ENCODE measurements at regions not wholly inside any gene's neighbourhood (a gene's known extent, or its start where the extent isn't known, plus 50 kb on each side); places are given as distances from the start of the nearest gene placed in this dataset.
"Not testable (repeated sequence)": the region's sequence is repeated elsewhere in the genome, so short reads cannot be mapped to it uniquely, and the experiment has no call there.

DNA sequence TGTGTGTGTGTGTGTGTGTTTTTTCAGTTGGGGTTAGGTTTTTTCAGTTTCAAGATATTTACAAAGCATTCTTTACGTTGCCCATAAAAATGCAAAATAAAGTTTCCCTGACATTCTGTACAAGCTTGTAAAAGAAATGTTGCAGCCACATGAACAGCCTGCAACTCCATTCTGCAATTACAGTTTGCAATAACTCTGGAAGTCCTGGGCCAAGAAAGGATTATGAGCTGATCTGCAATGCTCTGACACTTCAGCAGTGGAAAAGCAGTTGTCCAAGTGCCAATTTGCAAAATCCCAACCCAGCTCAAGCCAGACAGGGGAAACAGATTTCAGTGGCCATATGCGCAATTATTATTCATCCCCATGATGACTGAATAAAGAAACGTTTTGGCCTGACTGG, 322.1 kb downstream of the MEX3B start (continued):
- no peak for TF ChIP-seq RAD21 (IDR thresholded peaks at IDR 0.05; ENCODE audit: low read length)

DNA sequence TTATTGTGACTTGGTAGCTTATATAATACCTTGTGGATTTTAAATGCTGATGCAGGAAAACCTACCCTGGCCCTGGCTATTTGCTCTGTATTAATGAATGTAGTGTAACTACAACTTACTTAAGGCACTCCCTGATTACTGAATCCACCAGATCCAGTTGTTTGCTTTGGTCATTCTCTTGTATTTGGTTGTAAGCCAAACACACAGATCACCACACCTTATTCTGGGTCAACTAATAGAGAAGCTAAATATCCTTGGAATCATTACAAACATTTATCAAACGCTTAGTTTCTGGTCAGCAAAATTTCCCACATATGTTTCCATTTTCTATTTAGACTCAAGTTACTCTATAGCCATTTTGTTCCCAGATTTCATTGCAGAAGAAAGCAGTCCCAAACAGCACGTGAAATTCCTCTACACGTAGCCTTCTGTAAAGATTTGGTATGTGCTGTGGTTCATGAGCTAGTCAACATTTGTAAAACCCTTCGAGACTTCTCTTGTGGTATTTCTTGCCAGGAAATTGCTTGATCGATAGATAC, 322.6 kb downstream of the MEX3B start:
- Histone ChIP-seq H3F3A (replicated peaks; ENCODE audit: insufficient read depth) (no peaks in the 10 kb centered on the region), H3K9me2 (no peaks in the 10 kb centered on the region), H3K36me3 (replicated peaks in 1 of 2; ENCODE audit: control insufficient read depth in 1 of 2, insufficient read depth in 2 of 2, low read length in 1 of 2) (no peaks in the 10 kb centered on the region), H3K27ac (ENCODE audit: low read depth in 2 of 2, low read length in 1 of 2) (no peak overlapping the region), H4K20me1 (ENCODE audit: insufficient read depth) (no peaks in the 10 kb centered on the region), H3K4me2 (no peak overlapping the region), H3K4me3 (ENCODE audit: low read depth in 2 of 2, low read length in 1 of 2) (no peak overlapping the region), H2AFZ (ENCODE audit: low read depth) (no peak overlapping the region), H3K9ac (no peak overlapping the region), H3K79me2 (ENCODE audit: insufficient read depth) (no peaks in the 10 kb centered on the region), H3K9me3 (peaks cover 4% of the 10 kb centered on the region; the same call in 1 of the 2 replicates), H3K27me3 (ENCODE audit: insufficient read depth) (no peaks in the 10 kb centered on the region), H3K4me1 (ENCODE audit: control insufficient read depth in 1 of 2, insufficient read depth in 2 of 2, low read depth in 1 of 2, low read length in 1 of 2) (no peaks in the 10 kb centered on the region)
- WGBS (ENCODE audit: low lambda C conversion rate) = 16% methylated on average over 5 of the region's 5 CpGs
- ChIA-PET POLR2A (no interaction called here), CTCF (no interaction called here)
- DNase-seq = no peak
- no peak for TF ChIP-seq MEF2A (IDR thresholded peaks at IDR 0.05; ENCODE audit: borderline replicate concordance, low read depth)
- no peak for TF ChIP-seq RXRA (IDR thresholded peaks at IDR 0.05; ENCODE audit: borderline replicate concordance, low read depth)
- no peak for TF ChIP-seq TAF1 (IDR thresholded peaks at IDR 0.05; ENCODE audit: borderline replicate concordance, low read depth, low read length)
- TF ChIP-seq, protein P1, sequence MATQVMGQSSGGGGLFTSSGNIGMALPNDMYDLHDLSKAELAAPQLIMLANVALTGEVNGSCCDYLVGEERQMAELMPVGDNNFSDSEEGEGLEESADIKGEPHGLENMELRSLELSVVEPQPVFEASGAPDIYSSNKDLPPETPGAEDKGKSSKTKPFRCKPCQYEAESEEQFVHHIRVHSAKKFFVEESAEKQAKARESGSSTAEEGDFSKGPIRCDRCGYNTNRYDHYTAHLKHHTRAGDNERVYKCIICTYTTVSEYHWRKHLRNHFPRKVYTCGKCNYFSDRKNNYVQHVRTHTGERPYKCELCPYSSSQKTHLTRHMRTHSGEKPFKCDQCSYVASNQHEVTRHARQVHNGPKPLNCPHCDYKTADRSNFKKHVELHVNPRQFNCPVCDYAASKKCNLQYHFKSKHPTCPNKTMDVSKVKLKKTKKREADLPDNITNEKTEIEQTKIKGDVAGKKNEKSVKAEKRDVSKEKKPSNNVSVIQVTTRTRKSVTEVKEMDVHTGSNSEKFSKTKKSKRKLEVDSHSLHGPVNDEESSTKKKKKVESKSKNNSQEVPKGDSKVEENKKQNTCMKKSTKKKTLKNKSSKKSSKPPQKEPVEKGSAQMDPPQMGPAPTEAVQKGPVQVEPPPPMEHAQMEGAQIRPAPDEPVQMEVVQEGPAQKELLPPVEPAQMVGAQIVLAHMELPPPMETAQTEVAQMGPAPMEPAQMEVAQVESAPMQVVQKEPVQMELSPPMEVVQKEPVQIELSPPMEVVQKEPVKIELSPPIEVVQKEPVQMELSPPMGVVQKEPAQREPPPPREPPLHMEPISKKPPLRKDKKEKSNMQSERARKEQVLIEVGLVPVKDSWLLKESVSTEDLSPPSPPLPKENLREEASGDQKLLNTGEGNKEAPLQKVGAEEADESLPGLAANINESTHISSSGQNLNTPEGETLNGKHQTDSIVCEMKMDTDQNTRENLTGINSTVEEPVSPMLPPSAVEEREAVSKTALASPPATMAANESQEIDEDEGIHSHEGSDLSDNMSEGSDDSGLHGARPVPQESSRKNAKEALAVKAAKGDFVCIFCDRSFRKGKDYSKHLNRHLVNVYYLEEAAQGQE (IDR thresholded peaks at IDR 0.05; ENCODE audit: low read depth, low read length) = no peak
- TF ChIP-seq, protein P2, sequence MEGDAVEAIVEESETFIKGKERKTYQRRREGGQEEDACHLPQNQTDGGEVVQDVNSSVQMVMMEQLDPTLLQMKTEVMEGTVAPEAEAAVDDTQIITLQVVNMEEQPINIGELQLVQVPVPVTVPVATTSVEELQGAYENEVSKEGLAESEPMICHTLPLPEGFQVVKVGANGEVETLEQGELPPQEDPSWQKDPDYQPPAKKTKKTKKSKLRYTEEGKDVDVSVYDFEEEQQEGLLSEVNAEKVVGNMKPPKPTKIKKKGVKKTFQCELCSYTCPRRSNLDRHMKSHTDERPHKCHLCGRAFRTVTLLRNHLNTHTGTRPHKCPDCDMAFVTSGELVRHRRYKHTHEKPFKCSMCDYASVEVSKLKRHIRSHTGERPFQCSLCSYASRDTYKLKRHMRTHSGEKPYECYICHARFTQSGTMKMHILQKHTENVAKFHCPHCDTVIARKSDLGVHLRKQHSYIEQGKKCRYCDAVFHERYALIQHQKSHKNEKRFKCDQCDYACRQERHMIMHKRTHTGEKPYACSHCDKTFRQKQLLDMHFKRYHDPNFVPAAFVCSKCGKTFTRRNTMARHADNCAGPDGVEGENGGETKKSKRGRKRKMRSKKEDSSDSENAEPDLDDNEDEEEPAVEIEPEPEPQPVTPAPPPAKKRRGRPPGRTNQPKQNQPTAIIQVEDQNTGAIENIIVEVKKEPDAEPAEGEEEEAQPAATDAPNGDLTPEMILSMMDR (IDR thresholded peaks at IDR 0.05) = no peak
- TF ChIP-seq EP300 (IDR thresholded peaks at IDR 0.05; ENCODE audit: borderline replicate concordance in 1 of 2, low read depth in 1 of 2, low read length in 1 of 2) = no peak

DNA sequence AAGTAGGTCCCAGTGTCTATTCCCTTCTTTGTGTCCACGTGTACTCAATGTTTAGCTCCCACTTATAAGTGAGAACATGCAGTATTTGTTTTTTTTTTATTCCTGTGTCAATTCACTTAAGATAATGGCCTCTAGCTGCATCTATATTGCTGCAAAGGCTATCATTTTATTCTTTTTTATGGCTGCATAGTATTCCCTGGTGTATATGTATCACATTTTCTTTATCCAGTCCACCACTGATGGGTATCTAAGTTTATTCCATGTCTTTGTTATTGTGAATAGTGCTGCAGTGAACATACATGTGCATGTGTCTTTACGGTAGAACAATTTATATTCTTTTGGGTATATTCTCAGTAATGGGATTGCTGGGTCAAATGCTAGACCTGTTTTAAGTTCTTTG, 329.4 kb downstream of the MEX3B start:
- 56% methylated on average over 2 of the region's 2 CpGs for WGBS (ENCODE audit: low lambda C conversion rate)
- H3K9ac ChIP-seq; H3K36me3 ChIP-seq (replicated peaks in 1 of 2; ENCODE audit: control insufficient read depth in 1 of 2, insufficient read depth in 2 of 2, low read length in 1 of 2); H3K4me1 ChIP-seq (ENCODE audit: control insufficient read depth in 1 of 2, insufficient read depth in 2 of 2, low read depth in 1 of 2, low read length in 1 of 2); POLR2A ChIA-PET; H3K9me3 ChIP-seq; H3K4me2 ChIP-seq; H3K27me3 ChIP-seq (ENCODE audit: insufficient read depth); H3K4me3 ChIP-seq (ENCODE audit: low read depth in 2 of 2, low read length in 1 of 2); H3K79me2 ChIP-seq (ENCODE audit: insufficient read depth); H2AFZ ChIP-seq (ENCODE audit: low read depth); H4K20me1 ChIP-seq (ENCODE audit: insufficient read depth); H3K27ac ChIP-seq (ENCODE audit: low read depth in 2 of 2, low read length in 1 of 2); H3K9me2 ChIP-seq; DNase-seq; CTCF ChIA-PET; H3F3A ChIP-seq (replicated peaks; ENCODE audit: insufficient read depth): not testable (repeated sequence)
